NCI-H526 treated with DMSO at 0.1 percent for 48 hours (cell line): ENCODE measurements at regions not wholly inside any gene's neighbourhood (a gene's known extent, or its start where the extent isn't known, plus 50 kb on each side); places are given as distances from the start of the nearest gene placed in this dataset.
"Not testable (repeated sequence)": the region's sequence is repeated elsewhere in the genome, so short reads cannot be mapped to it uniquely, and the experiment has no call there.

Source experiments
- DNase-seq: peaks from one replicate; lab custom pipeline; 2025; lab: John Stamatoyannopoulos, UW

GRCh38 chr6:156688620-156688971 lies 88.6 kb upstream of the ARID1B start:
- DNase-seq, result no peak

GRCh38 chr6:156687789-156688619 lies 89.2 kb upstream of the ARID1B start:
- no peak for DNase-seq

GRCh38 chr6:156686995-156687788 lies 90.0 kb upstream of the ARID1B start:
- peak; percentile 75 for DNase-seq

GRCh38 chr6:156686301-156686994 lies 90.7 kb upstream of the ARID1B start:
- peak; percentile 75 for DNase-seq

- no peak for DNase-seq
Observed at GRCh38 chr6:156685823-156686222, 91.4 kb upstream of the ARID1B start.

GRCh38 chr6:156683821-156684220 lies 93.4 kb upstream of the ARID1B start:
- DNase-seq, result no peak

GRCh38 chr6:156676721-156677120 lies 100.5 kb upstream of the ARID1B start:
- DNase-seq, result no peak

- no peak for DNase-seq
Observed at GRCh38 chr6:156674197-156674596, 103.0 kb upstream of the ARID1B start.

- not testable (repeated sequence) for DNase-seq
Observed at GRCh38 chr6:156670097-156670496, 107.1 kb upstream of the ARID1B start.

GRCh38 chr6:156662025-156662445 lies 115.1 kb upstream of the ARID1B start:
- no peak for DNase-seq

- DNase-seq, result no peak
Observed at GRCh38 chr6:156660389-156660788, 116.8 kb upstream of the ARID1B start.

- no peak for DNase-seq
Observed at GRCh38 chr6:156659822-156660198, 117.4 kb upstream of the ARID1B start.

GRCh38 chr6:156658966-156659821 lies 118.0 kb upstream of the ARID1B start:
- no peak for DNase-seq

GRCh38 chr6:156658186-156658965 lies 118.8 kb upstream of the ARID1B start:
- DNase-seq, result no peak

GRCh38 chr6:156657296-156657695 lies 119.9 kb upstream of the ARID1B start:
- DNase-seq, result no peak

- no peak for DNase-seq
Observed at GRCh38 chr6:156654919-156655918, 122.0 kb upstream of the ARID1B start.

- DNase-seq, result no peak
Observed at GRCh38 chr6:156652231-156652750, 124.9 kb upstream of the ARID1B start.

- DNase-seq, result no peak
Observed at GRCh38 chr6:156651486-156651885, 125.7 kb upstream of the ARID1B start.

- DNase-seq, result no peak
Observed at GRCh38 chr6:156650896-156651390, 126.2 kb upstream of the ARID1B start.
